ENCODE measurements at regions not wholly inside any gene's neighbourhood (a gene's known extent, or its start where the extent isn't known, plus 50 kb on each side); places are given as distances from the start of the nearest gene placed in this dataset.
A peak's percentile ranks its signal among the peaks of the same experiment; 100 is the strongest.
"Not testable (repeated sequence)": the region's sequence is repeated elsewhere in the genome, so short reads cannot be mapped to it uniquely, and the experiment has no call there.

DNA sequence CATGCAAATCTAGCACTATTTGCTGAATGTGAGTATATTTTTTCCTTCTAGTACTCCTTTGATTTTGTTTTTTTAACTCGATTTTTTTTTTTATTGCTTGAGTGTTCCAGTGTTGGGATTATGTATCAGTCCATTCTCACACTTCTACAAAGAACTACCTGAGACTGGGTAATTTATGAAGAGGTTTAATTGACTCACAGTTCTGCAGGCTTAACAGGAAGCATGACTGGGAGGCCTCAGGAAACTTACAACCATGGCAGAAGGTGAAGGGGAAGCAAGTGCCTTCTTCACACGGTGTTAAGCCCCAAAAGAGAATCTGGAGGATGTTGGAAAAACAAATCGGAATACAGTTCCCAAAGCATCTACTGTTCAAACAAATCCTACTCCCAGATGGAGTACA lies 69.1 kb downstream of the ZNF518B start:
- not testable (repeated sequence) for DNase-seq

DNA sequence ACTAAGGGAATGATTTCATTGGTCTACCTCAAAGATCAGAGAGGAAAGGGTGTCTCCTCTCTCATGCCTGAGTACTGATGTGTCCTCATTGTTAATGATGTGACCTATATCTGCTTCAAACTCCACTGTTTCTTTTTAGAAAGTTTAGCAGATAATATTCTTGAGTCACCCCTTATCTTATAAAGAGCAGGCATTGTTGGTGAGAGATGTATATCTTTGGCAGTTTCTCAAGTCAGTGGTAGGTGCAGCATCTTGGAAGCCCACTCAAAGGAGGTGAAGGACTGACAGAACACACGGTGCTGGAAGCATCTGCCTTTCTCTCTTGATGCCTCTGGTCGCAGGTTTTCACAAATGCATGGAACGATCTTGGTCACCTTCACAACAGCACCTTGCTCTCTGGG lies 71.2 kb downstream of the ZNF518B start:
- DNase-seq: no peak

DNA sequence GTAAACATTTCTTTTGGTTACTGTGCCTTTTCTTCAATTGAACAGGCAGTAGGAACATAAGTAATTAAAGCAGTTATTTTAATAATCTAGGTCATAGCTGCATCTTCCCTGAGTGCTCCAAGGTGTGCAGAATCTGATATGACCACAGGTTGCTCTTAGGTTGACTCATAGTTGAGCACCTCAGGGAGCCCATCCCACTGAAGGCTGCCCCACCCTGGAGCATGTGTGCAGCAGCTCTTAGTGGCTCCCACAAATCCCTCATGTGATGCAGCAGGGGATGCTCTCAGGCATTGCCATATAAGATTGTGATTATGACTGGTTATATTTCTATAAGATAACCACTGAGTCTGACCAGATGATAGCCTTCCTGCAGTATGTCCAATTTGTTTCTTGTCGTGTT lies 72.3 kb downstream of the ZNF518B start:
- no peak for DNase-seq

DNA sequence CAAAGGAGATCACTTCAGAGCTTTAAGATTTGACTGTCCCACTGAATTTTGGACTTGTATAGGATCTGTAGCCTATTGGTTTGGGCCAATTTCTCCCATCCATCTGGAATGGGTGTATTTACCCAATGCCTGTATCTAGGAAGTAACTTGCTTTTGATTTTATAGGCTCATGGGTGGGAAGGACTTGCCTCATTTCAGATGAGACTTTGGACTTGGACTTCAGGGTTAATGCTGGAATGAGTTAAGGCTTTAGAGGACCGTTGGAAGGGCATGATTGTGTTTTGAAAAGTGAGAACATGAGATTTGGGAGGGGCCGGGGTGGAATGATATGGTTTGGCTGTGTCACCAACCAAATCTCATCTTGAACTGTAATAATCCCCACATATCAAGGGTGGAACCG lies 73.8 kb downstream of the ZNF518B start:
- no peak for DNase-seq

DNA sequence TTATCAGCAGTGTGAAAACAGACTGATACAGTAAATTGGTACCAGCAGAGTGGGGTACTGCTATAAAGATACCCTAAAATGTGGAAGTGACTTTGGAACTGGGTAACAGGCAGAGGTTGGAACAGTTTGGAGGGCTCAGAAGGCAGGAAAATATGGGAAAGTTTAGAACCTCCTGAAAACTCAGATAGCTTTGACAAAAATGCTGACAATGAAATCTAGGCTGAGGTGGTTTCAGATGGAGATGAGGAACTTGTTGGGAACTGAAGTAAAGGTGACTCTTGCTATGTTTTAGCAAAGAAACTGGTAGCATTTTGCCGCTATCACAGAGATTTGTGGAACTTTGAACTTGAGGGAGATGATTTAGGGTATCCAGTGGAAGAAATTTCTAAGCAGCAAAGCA lies 75.1 kb downstream of the ZNF518B start:
- DNase-seq: not testable (repeated sequence)

DNA sequence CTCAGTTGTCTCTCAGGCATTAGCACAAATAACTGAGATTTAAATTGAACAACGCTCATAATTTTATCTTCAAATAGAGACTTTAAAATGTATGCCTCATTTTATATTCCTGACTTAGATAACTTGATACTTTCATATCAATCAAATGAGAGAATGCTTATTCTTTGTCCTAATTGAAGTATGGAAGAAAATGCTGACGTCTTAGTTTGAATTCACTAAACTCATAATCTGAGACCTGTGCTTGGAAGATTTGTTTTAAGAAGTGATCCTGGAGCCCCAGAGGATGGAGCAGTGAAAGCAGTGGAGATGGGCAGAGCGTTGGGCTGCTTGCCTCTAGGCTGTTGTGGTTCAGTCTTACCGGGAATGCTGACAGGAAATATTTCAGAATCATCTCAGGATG lies 76.1 kb downstream of the ZNF518B start:
- DNase-seq: no peak

DNA sequence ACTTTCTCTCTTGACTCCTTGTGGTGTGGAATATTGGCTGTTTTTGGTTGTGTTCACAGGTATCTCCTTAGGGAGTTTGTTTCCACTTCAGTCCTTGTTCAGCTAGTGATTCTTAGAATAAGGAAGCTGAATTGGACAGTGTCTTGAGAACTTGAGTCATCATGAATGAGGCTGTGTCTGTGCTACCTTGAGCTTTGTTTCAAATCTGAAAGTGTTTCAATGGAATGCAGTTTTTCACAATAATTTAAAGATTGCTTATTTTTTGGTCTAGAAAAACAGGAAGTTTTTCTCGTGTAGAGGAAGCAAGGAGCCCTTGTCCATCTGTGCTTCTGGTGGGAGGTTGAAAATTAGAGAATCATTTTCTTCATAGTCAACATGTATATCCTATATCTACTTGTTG lies 76.5 kb downstream of the ZNF518B start:
- DNase-seq: no peak

DNA sequence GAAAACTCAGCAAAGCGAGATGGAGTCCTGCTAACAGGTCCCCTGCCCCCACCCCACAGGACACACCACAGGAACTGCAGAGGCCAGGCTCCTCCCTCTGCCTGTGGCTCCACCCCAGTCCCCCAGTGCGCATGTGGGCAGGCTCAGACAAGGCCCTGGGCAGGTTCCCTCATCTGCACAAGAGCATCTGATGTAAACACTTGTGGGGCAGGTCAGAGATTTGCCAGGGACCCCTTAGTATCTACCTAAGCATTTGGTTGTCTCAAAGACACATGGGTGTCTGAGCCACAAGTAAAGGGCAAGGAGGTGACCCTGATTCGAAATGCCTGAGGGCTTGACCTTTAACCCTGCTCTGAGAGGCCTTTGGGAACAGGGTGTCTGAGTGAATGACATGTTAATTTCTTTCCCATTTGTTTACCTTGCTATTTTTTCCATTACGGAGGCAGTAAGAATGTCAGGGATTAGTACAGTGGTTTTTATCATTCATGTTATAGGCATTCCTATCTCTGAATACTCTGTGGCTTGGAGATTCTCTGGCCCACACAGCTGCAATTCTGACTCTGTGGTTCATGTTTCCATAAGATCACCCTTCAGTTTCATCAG lies 85.3 kb downstream of the ZNF518B start:
- no peak for DNase-seq

DNA sequence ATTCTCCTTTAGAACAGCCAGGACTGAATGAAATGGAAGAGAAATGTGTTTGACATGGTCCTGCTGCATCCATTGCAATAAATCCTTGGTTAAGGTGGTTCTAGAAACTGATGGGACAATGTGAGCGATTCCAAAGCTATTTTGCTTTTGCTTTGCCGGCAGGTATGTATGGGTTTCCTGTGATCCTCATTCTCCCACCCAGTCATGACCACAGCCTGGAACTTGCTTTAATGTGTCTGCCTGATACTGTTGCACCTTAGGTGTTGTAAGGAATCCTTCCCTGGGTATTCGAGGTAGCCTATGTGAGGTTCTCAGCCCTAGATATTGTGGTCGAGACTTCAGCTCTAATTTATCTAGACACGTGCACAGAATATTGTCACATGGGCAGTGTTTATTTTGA lies 86.1 kb downstream of the ZNF518B start:
- DNase-seq: no peak

DNA sequence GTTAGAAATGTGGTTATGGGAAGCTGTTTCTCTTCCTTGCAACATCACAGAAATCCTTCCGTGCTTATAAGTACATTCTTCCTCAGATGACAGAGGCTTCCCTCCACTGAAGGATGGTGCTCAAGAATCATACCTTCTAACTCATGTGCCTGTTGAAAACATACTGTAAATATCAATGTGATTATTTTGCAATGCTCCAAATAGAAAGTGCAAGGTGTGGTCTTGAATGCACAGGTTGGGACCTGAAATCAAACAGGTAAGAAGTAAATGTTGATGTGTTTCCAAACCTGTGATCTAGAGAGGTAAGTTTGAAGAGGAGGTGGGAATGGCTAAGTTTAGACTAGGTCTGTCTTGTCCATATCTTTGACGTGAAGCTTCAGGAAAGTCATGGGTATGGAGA lies 87.7 kb downstream of the ZNF518B start:
- no peak for DNase-seq

DNA sequence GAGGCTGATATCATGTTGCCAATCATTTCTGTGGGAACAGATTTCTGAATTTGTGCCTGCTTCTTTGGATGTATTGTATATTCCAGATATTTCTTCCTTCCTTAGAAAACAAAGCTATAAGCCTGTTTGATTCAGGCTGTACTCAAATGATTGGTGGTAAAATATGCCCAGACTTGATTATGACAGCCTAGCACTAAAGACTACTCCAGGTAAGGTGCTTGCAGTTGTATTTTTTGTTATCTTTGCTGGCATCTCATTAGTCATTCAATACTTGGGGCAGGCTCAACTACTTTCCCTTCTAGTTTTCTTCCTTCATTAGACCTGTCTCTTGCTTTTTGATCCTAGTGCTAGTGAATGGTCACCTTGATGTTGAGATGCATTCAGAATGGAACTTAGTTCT lies 90.6 kb downstream of the ZNF518B start:
- peak in 1 of 5 experiments; percentile 5 for DNase-seq

DNA sequence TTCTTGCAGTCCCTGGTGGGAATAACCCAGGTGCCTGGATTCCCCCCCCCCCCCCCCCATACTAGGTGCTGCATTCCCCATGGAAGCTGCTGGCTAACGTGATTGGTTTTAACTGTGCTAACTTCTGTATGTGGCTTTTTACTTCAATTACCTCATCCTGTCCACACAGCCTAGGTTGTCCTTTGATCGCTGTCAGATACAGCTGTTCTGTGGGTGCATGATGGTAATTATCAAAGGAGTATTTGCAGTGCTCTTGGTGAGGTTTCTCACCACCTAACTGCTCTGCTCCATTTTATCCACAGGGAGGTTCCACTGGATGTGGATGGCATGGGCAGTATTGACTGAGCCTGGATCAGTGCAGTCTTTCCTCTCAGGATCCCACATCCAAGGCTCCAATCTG lies 93.0 kb downstream of the ZNF518B start:
- DNase-seq: no peak

DNA sequence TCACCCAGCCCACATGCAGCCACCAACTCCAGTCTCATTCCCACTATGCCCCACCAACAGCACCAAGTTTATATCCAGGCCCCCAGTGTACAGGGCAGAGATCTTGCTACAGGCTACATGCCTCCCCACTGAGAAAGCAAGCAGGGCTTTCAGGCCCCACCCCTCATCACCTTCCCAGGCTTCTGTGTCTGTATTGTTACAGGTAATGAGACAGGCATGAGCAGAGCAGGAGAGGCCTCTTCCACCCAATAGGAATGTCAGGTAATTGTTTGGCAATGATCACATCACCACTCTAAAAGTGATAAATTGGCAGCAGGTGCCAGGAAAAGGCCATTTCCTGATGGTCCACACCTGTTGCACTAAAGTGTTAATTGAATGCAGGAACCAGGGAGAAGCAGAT lies 102.5 kb downstream of the ZNF518B start:
- DNase-seq: no peak

DNA sequence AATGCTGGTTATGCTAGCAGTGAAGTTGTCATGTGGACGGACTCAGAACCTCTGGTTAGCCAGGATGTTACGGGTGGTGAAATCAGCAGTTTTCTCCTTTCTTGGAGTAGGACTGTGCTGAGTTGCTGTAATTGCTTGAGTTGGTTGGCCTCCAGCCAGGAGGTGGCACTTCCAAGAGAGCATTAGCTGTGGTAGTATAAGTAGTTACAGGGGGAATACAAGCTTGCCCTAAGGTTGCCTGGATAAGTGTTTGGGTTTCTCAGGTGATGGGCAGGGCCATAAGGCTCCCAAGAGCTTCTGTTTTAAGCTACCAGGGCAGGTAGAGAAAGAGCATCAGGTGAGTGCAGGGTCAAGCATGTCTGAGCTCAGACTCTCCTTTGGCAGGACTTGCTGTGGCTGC lies 103.0 kb downstream of the ZNF518B start:
- DNase-seq: no peak

DNA sequence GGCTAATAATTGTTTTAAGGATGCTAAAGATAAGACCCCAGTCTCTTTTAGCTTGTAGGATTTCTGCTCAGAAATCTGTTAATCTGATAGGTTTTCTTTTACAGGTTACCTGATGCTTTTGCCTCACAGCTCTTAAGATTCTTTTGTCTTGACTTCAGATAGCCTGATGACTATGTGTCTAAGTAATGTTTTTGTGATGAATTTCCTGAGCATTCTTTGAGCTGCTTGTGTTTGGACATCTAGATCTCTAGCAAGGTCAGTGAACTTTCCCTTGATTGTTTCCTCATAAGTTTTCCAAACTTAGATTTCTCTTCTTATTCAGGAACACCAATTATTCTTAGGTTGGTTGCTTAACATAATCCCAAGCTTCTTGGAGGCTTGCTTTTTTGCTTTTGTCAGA lies 104.1 kb downstream of the ZNF518B start:
- DNase-seq: no peak

DNA sequence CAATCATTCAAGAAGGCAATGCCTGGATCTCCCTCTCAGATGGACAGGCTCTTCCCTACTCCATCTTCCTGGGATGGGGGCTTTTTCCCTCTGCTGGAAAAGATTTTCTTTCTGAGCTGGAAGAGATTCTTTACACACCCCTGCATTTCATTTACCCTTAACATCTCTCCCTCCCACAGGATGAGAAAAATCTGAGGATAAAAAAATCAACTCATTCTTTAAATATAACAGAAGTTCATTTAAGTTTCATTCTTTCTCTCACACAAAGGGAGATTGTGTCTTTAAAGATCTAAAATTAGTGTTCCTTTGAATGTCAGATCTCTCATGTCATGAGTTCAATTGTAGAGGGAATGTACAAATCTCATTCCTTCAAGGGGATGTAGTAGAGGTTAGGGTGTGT lies 109.0 kb downstream of the ZNF518B start:
- DNase-seq: no peak

DNA sequence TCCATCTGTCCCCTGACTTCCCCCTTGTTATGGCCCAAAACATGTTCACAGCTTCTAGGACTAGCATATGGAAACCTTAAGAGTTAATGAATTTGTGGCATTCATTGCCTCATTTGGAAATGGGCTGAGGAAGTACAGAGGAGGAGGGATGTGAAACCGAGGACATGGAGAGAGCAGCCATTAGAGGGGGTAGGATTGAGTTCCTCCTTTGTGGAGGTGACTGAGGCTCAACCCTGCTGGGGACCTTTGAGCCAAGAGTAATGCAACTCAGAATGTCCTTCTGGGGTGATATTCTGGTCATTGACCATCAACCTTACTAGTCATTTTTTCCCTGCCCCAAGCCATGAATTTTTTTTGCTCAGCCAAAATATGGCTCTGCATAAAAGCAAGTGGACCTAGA lies 109.4 kb downstream of the ZNF518B start:
- no peak for DNase-seq

DNA sequence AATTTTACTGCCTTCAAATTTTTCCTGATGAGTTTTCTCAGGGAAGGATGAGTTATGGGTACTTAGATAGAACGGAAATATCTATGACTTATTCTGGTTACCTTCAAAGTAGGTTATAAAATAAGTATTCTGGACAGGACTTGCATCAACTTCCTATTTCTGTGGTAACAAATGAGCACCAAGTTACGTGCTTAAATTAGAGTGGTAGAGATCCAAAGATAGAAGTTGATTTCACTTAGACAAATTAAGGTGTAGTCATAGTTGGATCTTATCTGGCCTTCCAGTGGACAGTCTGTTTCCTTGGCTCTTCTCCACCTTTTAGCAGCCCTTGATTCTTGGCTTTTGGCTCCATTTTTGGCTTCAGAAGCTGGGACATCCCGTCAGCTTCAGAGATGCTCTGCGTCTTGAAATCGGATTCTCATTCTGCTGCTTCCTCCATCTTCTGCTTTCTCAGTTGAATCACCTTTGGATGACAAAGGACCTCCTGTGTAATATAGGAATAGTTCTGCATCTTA lies 109.9 kb downstream of the ZNF518B start:
- DNase-seq: no peak

DNA sequence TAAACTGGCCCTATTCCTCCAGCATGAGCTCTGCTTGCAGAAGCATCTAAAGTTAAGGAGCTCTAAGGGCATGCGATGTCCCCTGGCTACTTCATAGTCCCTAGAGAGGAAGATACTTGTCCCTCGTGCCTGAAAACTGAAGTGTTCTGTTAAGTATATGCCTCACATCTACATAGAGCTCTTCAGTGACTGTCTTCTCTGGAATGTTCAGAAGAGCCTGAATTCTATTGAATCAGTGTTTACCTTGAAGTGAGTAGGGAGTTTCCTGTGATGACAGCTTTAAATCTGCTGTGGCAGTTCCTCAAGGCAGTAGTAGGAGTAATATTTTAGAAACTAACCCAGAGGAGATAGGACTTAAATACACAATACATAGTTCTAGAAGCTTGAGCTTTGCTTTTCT lies 111.2 kb downstream of the ZNF518B start:
- no peak for DNase-seq

DNA sequence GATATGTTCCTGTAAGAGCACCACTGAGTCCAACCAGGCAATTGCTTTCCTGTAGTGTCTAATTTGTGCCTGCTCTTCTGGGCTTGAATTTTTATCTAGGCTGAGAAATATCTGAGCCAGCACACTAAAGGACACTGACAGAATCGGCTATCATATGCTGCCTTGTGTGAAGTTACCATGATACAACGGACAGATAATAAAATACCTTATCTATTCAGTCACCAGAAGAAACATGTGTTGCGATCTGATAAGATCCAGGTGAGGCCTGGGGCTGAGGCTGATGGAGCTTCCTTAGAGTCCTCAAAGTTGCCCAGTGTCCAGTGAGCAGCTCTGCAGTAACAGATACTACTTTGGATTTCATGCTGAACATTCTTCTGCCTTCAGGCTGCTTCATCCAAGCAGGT lies 111.8 kb downstream of the ZNF518B start:
- DNase-seq: no peak

DNA sequence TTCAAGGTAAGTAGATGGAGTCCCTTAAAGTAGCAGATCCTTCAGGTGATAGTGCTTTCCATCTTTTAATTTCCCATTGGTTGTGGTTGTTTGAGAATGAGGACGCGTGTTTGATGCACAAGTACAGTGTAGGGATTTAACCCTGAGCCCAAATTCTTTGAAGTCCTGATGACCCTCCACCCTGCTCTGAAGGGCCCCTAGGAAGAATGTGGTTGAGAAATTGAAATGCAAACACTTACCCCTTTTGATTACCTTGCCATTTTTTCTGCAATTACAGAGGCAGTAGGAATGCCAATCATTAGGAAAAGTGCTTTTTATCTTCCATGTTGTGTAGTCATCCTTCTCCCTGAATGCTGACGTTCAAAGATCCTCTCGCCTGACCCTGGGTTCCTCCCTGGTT lies 112.4 kb downstream of the ZNF518B start:
- no peak for DNase-seq

DNA sequence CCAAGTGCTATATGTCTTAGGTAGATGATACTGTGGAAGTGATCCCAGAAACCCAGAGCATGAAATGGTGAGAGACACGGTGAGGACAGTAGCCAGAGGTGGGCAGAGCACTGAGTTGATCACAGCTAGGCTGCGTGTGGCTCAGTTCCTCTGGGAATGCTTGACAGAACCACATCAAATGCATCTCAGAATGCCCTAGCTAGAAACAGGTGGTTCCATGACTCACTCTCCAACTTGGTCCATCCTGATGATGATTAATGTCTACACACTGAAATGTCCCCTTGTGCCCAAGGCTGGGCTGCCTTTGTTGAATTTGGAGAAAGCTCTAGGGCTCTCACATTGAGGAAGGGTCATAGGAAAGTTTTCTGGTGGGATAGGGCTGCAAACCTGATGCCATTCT lies 113.6 kb downstream of the ZNF518B start:
- DNase-seq: no peak

DNA sequence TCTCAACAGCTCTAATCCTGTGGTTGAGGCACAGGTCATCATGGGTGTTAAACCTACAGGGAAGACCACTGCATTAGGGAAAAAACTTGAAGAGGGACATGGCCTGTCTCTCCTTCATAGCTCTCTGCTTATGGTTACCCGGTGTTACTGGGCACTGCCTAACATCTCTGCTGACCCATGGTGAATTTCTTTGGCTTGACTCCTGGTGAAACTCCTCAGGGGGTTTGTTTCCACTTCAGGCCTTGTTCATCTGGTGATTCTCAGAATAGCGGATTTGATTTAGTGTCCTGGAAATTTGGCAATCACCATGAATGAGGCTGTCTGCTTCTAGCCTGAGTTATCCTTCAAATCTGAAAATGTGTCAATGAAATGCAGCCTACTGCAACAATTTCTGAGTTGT lies 114.4 kb downstream of the ZNF518B start:
- no peak for DNase-seq

DNA sequence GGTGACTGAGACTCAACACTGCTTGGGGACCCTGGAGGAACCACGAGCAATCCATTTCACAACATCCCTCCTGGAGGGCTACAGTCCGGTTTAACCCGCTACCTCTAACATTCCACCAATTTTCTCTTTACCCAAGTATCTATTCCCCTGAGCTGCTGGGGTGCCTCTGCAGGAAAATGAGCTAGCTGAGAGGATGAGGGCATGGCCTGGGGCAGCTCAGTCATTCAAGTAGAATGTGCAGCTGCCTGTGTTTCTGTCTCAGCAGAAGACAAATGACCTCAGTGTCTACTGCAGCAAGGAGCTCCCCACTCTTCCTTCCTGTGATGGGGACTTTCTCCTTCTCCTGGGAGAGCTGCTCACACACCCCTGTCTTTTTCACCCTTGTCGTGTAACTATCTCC lies 120.8 kb downstream of the ZNF518B start:
- no peak for DNase-seq

DNA sequence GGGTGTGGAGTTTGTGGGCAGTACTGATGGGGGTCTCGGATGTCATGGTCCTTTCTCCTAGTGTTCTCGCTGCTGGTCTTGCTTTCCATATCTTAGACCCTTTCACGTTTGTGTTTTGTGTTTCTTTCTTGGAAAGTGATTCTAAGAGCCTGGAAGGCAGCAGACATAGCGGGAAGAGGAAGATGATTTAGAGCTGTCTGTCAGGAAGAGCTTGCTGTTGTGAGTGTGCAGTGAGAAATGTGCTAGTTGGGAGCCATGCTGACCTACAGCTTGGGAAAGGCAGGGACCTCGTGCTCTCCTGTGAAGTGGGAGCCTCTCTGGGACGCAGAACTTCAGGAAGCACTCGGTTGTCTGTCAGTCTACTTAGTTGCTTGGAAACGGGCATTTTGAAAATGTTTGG lies 122.2 kb downstream of the ZNF518B start:
- DNase-seq: no peak

Measured in T-helper 2 cell (primary cell).